A673 (cell line): ENCODE measurements at regions not wholly inside any gene's neighbourhood (a gene's known extent, or its start where the extent isn't known, plus 50 kb on each side); places are given as distances from the start of the nearest gene placed in this dataset.

Experiments
- BruUV-seq: library from RNA; stranded (reverse); fragments of 400-500 nt; replicated peaks from 2 replicates; lab custom pipeline; 2021; lab: Mats Ljungman, UMichigan
- CTCF ChIA-PET: fragments of 300-600 bp; sonication (Branson Sonifier 250); formaldehyde crosslinking; loops from one replicate; lab custom pipeline; 2022; ENCODE audit warnings: antibody characterized with exemption; lab: Charles Lee
- POLR2A ChIA-PET: fragments of 300-600 bp; sonication (Branson Sonifier 250); formaldehyde crosslinking; loops from one replicate; lab custom pipeline; 2022; ENCODE audit warnings: antibody characterized with exemption; ENCODE audit not compliant: low non-redundant PET; lab: Charles Lee
- DNase-seq: peaks from one replicate; pipeline ENCODE4 v3.0.0-alpha.2; 2015; ENCODE audit warnings: low spot score
- H3K27ac ChIP-seq: fragments of 200-600 bp; sonication (generic); 2 replicates; pipeline ENCODE4 v1.5.1; 2016; ENCODE audit warnings: mixed run types, low read depth, mild to moderate bottlenecking, mixed read lengths, antibody characterized with exemption, low read length; ENCODE audit not compliant: poor library complexity, severe bottlenecking
- H3K27me3 ChIP-seq: fragments of 200-600 bp; sonication (generic); replicated peaks from 2 replicates; pipeline ENCODE4 v1.6.1; 2017; ENCODE audit warnings: mixed run types, low read depth, mild to moderate bottlenecking, mixed read lengths, antibody characterized with exemption, low read length; ENCODE audit not compliant: insufficient read depth, poor library complexity
- H3K36me3 ChIP-seq: fragments of 200-600 bp; sonication (generic); 2 replicates; pipeline ENCODE4 v1.6.1; 2016; ENCODE audit warnings: mixed run types, mild to moderate bottlenecking, mixed read lengths, antibody characterized with exemption, low read length; ENCODE audit not compliant: insufficient read depth, poor library complexity, severe bottlenecking
- H3K4me1 ChIP-seq: fragments of 200-600 bp; sonication (generic); 2 replicates; pipeline ENCODE4 v1.6.1; 2017; ENCODE audit warnings: mixed run types, mild to moderate bottlenecking, mixed read lengths, antibody characterized with exemption, low read length; ENCODE audit not compliant: insufficient read depth, poor library complexity, severe bottlenecking
- H3K4me3 ChIP-seq: fragments of 200-600 bp; sonication (generic); 2 replicates; pipeline ENCODE4 v1.5.1; 2016; ENCODE audit warnings: low read depth, mixed run types, mild to moderate bottlenecking, mixed read lengths, low read length; ENCODE audit not compliant: poor library complexity, severe bottlenecking
- H3K9me3 ChIP-seq: fragments of 200-600 bp; sonication (generic); 2 replicates; pipeline ENCODE4 v1.6.1; 2016; ENCODE audit warnings: mixed run types, low read depth, mild to moderate bottlenecking, mixed read lengths, antibody characterized with exemption, low read length; ENCODE audit not compliant: poor library complexity, severe bottlenecking
- EZH2 ChIP-seq: fragments of 200-600 bp; sonication (generic); IDR thresholded peaks from 2 replicates; pipeline ENCODE4 v1.6.1; 2017; ENCODE audit warnings: borderline replicate concordance, low read depth, mild to moderate bottlenecking, mixed read lengths, antibody characterized with exemption, low read length; ENCODE audit not compliant: poor library complexity, severe bottlenecking
- intact Hi-C: fragments of 100-400 bp; cut with micrococcal nuclease; formaldehyde crosslinking; loops from one replicate; pipeline ENCODE4 v1.10.0; 2022; ENCODE audit not compliant: unreplicated experiment
- TF ChIP-seq, protein P1 (sequence below): fragments of 300-800, 200-600 bp; sonication (generic); conservative IDR thresholded peaks from 2 replicates; pipeline ENCODE4 v1.5.1; 2017; ENCODE audit warnings: low read depth, mild to moderate bottlenecking, antibody characterized with exemption, low read length, moderate library complexity, mixed read lengths

GRCh38 chr9:75775166-75775565, 115.3 kb upstream of the PCSK5 start:
- Histone ChIP-seq H3K4me1 (no peaks in the 10 kb centered on the region), H3K4me3 (no peak overlapping the region), H3K9me3 (no peaks in the 10 kb centered on the region), H3K36me3 (no peaks in the 10 kb centered on the region), H3K27ac (no peak overlapping the region), H3K27me3 (no peaks in the 10 kb centered on the region)
- intact Hi-C loops: no loop called here
- ChIA-PET CTCF (no interaction called here), POLR2A (no interaction called here)
- no TSS peak for BruUV-seq
- no peak for DNase-seq
- TF ChIP-seq, protein P1, sequence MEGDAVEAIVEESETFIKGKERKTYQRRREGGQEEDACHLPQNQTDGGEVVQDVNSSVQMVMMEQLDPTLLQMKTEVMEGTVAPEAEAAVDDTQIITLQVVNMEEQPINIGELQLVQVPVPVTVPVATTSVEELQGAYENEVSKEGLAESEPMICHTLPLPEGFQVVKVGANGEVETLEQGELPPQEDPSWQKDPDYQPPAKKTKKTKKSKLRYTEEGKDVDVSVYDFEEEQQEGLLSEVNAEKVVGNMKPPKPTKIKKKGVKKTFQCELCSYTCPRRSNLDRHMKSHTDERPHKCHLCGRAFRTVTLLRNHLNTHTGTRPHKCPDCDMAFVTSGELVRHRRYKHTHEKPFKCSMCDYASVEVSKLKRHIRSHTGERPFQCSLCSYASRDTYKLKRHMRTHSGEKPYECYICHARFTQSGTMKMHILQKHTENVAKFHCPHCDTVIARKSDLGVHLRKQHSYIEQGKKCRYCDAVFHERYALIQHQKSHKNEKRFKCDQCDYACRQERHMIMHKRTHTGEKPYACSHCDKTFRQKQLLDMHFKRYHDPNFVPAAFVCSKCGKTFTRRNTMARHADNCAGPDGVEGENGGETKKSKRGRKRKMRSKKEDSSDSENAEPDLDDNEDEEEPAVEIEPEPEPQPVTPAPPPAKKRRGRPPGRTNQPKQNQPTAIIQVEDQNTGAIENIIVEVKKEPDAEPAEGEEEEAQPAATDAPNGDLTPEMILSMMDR: no peak
- no peak for TF ChIP-seq EZH2

- Histone ChIP-seq H3K4me1 (no peaks in the 10 kb centered on the region), H3K9me3 (no peaks in the 10 kb centered on the region), H3K27ac (no peak overlapping the region), H3K4me3 (no peak overlapping the region), H3K36me3 (no peaks in the 10 kb centered on the region), H3K27me3 (no peaks in the 10 kb centered on the region)
- POLR2A ChIA-PET: no interaction called here
- CTCF ChIA-PET: no interaction called here
- intact Hi-C loops: no loop called here
- TF ChIP-seq, protein P1: no peak
- TF ChIP-seq EZH2: no peak
- BruUV-seq: no TSS peak
- no peak for DNase-seq
Observed at GRCh38 chr9:75775966-75776691, 114.3 kb upstream of the PCSK5 start.

GRCh38 chr9:75780185-75780584, 110.3 kb upstream of the PCSK5 start:
- no peak for DNase-seq
- intact Hi-C loops: no loop called here
- no peak for TF ChIP-seq EZH2
- TF ChIP-seq, protein P1: no peak
- peaks cover 8% of the 10 kb centered on the region for H3K9me3 ChIP-seq
- H3K4me1 ChIP-seq: no peaks in the 10 kb centered on the region
- no peaks in the 10 kb centered on the region for H3K27me3 ChIP-seq
- no TSS peak for BruUV-seq
- CTCF ChIA-PET: no interaction called here
- no peak overlapping the region for H3K27ac ChIP-seq
- no peaks in the 10 kb centered on the region for H3K36me3 ChIP-seq
- POLR2A ChIA-PET: no interaction called here
- H3K4me3 ChIP-seq: no peak overlapping the region
